ENCODE measurements at regions not wholly inside any gene's neighbourhood (a gene's known extent, or its start where the extent isn't known, plus 50 kb on each side); places are given as distances from the start of the nearest gene placed in this dataset.

GRCh38 chr2:64396551-64396950 is 57.4 kb upstream of the LGALSL start:
- DNase-seq = no peak
- H3K4me3 ChIP-seq (ENCODE audit: low read length) = no peak overlapping the region
- H3K27ac ChIP-seq (ENCODE audit: low read length) = no peak overlapping the region
- no peaks in the 10 kb centered on the region for H3K27me3 ChIP-seq (ENCODE audit: control insufficient read depth, insufficient read depth, low read length)
- 91% methylated on average over 1 of the region's 2 CpGs for WGBS (ENCODE audit: insufficient coverage)
- peaks cover 13% of the 10 kb centered on the region for H3K4me1 ChIP-seq (ENCODE audit: control insufficient read depth, insufficient read depth, low read length)
- no peaks in the 10 kb centered on the region for H3K36me3 ChIP-seq (ENCODE audit: control insufficient read depth, insufficient read depth, low read length)
- no peaks in the 10 kb centered on the region for H3K9me3 ChIP-seq (replicated peaks; ENCODE audit: control insufficient read depth, low read depth, low read length)

- H3K4me3 ChIP-seq (ENCODE audit: low read length) = no peak overlapping the region
- peaks cover 24% of the 10 kb centered on the region for H3K4me1 ChIP-seq (ENCODE audit: control insufficient read depth, insufficient read depth, low read length)
- DNase-seq = no peak
- H3K9me3 ChIP-seq (replicated peaks; ENCODE audit: control insufficient read depth, low read depth, low read length) = no peaks in the 10 kb centered on the region
- no peaks in the 10 kb centered on the region for H3K27me3 ChIP-seq (ENCODE audit: control insufficient read depth, insufficient read depth, low read length)
- H3K27ac ChIP-seq (ENCODE audit: low read length) = no peak overlapping the region
- H3K36me3 ChIP-seq (ENCODE audit: control insufficient read depth, insufficient read depth, low read length) = no peaks in the 10 kb centered on the region
Observed at GRCh38 chr2:64398516-64399129, 55.3 kb upstream of the LGALSL start.

- Histone ChIP-seq H3K27me3 (ENCODE audit: control insufficient read depth, insufficient read depth, low read length) (no peaks in the 10 kb centered on the region), H3K4me1 (ENCODE audit: control insufficient read depth, insufficient read depth, low read length) (peaks cover 32% of the 10 kb centered on the region), H3K36me3 (ENCODE audit: control insufficient read depth, insufficient read depth, low read length) (no peaks in the 10 kb centered on the region), H3K4me3 (ENCODE audit: low read length) (no peak overlapping the region), H3K9me3 (replicated peaks; ENCODE audit: control insufficient read depth, low read depth, low read length) (no peaks in the 10 kb centered on the region), H3K27ac (ENCODE audit: low read length) (no peak overlapping the region)
- 85% methylated on average over 2 of the region's 2 CpGs for WGBS (ENCODE audit: insufficient coverage)
- DNase-seq = no peak
Observed at GRCh38 chr2:64399521-64399920, 54.4 kb upstream of the LGALSL start.

GRCh38 chr2:64400105-64400728 is 53.7 kb upstream of the LGALSL start:
- Histone ChIP-seq H3K27me3 (ENCODE audit: control insufficient read depth, insufficient read depth, low read length) (no peaks in the 10 kb centered on the region), H3K4me1 (ENCODE audit: control insufficient read depth, insufficient read depth, low read length) (peaks cover 39% of the 10 kb centered on the region), H3K27ac (ENCODE audit: low read length) (no peak overlapping the region), H3K9me3 (replicated peaks; ENCODE audit: control insufficient read depth, low read depth, low read length) (no peaks in the 10 kb centered on the region), H3K36me3 (ENCODE audit: control insufficient read depth, insufficient read depth, low read length) (no peaks in the 10 kb centered on the region), H3K4me3 (ENCODE audit: low read length) (no peak overlapping the region)
- WGBS (ENCODE audit: insufficient coverage) = 82% methylated on average over 1 of the region's 4 CpGs
- DNase-seq = no peak

GRCh38 chr2:64400733-64401528 is 53.0 kb upstream of the LGALSL start:
- H3K4me3 ChIP-seq (ENCODE audit: low read length) = no peak overlapping the region
- WGBS (ENCODE audit: insufficient coverage) = 62% methylated on average over 5 of the region's 8 CpGs
- no peak for DNase-seq
- H3K27ac ChIP-seq (ENCODE audit: low read length) = no peak overlapping the region
- no peaks in the 10 kb centered on the region for H3K9me3 ChIP-seq (replicated peaks; ENCODE audit: control insufficient read depth, low read depth, low read length)
- peaks cover 44% of the 10 kb centered on the region for H3K4me1 ChIP-seq (ENCODE audit: control insufficient read depth, insufficient read depth, low read length)
- no peaks in the 10 kb centered on the region for H3K36me3 ChIP-seq (ENCODE audit: control insufficient read depth, insufficient read depth, low read length)
- no peaks in the 10 kb centered on the region for H3K27me3 ChIP-seq (ENCODE audit: control insufficient read depth, insufficient read depth, low read length)

- no peaks in the 10 kb centered on the region for H3K27me3 ChIP-seq (ENCODE audit: control insufficient read depth, insufficient read depth, low read length)
- H3K36me3 ChIP-seq (ENCODE audit: control insufficient read depth, insufficient read depth, low read length) = no peaks in the 10 kb centered on the region
- WGBS (ENCODE audit: insufficient coverage) = 54% methylated on average over 2 of the region's 4 CpGs
- no peaks in the 10 kb centered on the region for H3K9me3 ChIP-seq (replicated peaks; ENCODE audit: control insufficient read depth, low read depth, low read length)
- DNase-seq = no peak
- peaks cover 47% of the 10 kb centered on the region for H3K4me1 ChIP-seq (ENCODE audit: control insufficient read depth, insufficient read depth, low read length)
- H3K27ac ChIP-seq (ENCODE audit: low read length) = no peak overlapping the region
- no peak overlapping the region for H3K4me3 ChIP-seq (ENCODE audit: low read length)
Observed at GRCh38 chr2:64401529-64401880, 52.5 kb upstream of the LGALSL start.

- Histone ChIP-seq H3K9me3 (replicated peaks; ENCODE audit: control insufficient read depth, low read depth, low read length) (no peaks in the 10 kb centered on the region), H3K27me3 (ENCODE audit: control insufficient read depth, insufficient read depth, low read length) (no peaks in the 10 kb centered on the region), H3K4me1 (ENCODE audit: control insufficient read depth, insufficient read depth, low read length) (peaks cover 47% of the 10 kb centered on the region), H3K36me3 (ENCODE audit: control insufficient read depth, insufficient read depth, low read length) (no peaks in the 10 kb centered on the region), H3K27ac (ENCODE audit: low read length) (peak overlapping the region; percentile 84), H3K4me3 (ENCODE audit: low read length) (no peak overlapping the region)
- peak; percentile 35 for DNase-seq
- no CpG with 5 or more reads among the region's 1 CpG for WGBS (ENCODE audit: insufficient coverage)
Observed at GRCh38 chr2:64402876-64403275, 51.1 kb upstream of the LGALSL start.

- Histone ChIP-seq H3K36me3 (ENCODE audit: control insufficient read depth, insufficient read depth, low read length) (no peaks in the 10 kb centered on the region), H3K9me3 (replicated peaks; ENCODE audit: control insufficient read depth, low read depth, low read length) (no peaks in the 10 kb centered on the region), H3K27ac (ENCODE audit: low read length) (peak overlapping the region; percentile 84), H3K27me3 (ENCODE audit: control insufficient read depth, insufficient read depth, low read length) (no peaks in the 10 kb centered on the region), H3K4me3 (ENCODE audit: low read length) (no peak overlapping the region), H3K4me1 (ENCODE audit: control insufficient read depth, insufficient read depth, low read length) (peaks cover 47% of the 10 kb centered on the region)
- DNase-seq = no peak
- 56% methylated on average over 3 of the region's 8 CpGs for whole genome bisulfite sequencing (ENCODE audit: insufficient coverage)
Observed at GRCh38 chr2:64403426-64403825, 50.5 kb upstream of the LGALSL start.

- DNase-seq = peak; percentile 95
- Histone ChIP-seq H3K36me3 (ENCODE audit: control insufficient read depth, insufficient read depth, low read length) (no peaks in the 10 kb centered on the region), H3K9me3 (replicated peaks; ENCODE audit: control insufficient read depth, low read depth, low read length) (no peaks in the 10 kb centered on the region), H3K4me1 (ENCODE audit: control insufficient read depth, insufficient read depth, low read length) (peaks cover 47% of the 10 kb centered on the region), H3K4me3 (ENCODE audit: low read length) (no peak overlapping the region), H3K27me3 (ENCODE audit: control insufficient read depth, insufficient read depth, low read length) (no peaks in the 10 kb centered on the region), H3K27ac (ENCODE audit: low read length) (peak overlapping the region; percentile 84)
- WGBS (ENCODE audit: insufficient coverage) = 16% methylated on average over 4 of the region's 9 CpGs
Observed at GRCh38 chr2:64404002-64404731, 49.8 kb upstream of the LGALSL start.

Measured in muscle of leg (tissue), 3 donors.